Bronchial epithelial cell (primary cell): ENCODE measurements at regions not wholly inside any gene's neighbourhood (a gene's known extent, or its start where the extent isn't known, plus 50 kb on each side); places are given as distances from the start of the nearest gene placed in this dataset.

Experiments
- DNase-seq: peaks from one replicate; pipeline ENCODE4 v3.0.0-alpha.2; 2010; ENCODE audit warnings: low read depth
- FAIRE-seq: peaks from 2 replicates; lab custom pipeline; 2011; peaks lifted over from hg19 to GRCh38; lab: Jason Lieb, UNC
- H3K27me3 ChIP-seq: 2 replicates; pipeline ENCODE4 v1.5.1; 2011; ENCODE audit warnings: low read length; ENCODE audit not compliant: control insufficient read depth, insufficient read depth
- H3K36me3 ChIP-seq: 2 replicates; pipeline ENCODE4 v1.5.1; 2011; ENCODE audit warnings: low read length; ENCODE audit not compliant: control insufficient read depth, insufficient read depth
- H3K4me3 ChIP-seq: 2 replicates; pipeline ENCODE4 v1.5.1; 2011; ENCODE audit warnings: mild to moderate bottlenecking, low read depth, low read length, control low read depth
- TF ChIP-seq, protein P1 (sequence below): IDR thresholded peaks from 2 replicates; pipeline ENCODE4 v1.5.1; 2011; ENCODE audit warnings: mild to moderate bottlenecking, moderate library complexity, low read length, control low read depth, inconsistent platforms; ENCODE audit not compliant: insufficient read depth, severe bottlenecking

DNA sequence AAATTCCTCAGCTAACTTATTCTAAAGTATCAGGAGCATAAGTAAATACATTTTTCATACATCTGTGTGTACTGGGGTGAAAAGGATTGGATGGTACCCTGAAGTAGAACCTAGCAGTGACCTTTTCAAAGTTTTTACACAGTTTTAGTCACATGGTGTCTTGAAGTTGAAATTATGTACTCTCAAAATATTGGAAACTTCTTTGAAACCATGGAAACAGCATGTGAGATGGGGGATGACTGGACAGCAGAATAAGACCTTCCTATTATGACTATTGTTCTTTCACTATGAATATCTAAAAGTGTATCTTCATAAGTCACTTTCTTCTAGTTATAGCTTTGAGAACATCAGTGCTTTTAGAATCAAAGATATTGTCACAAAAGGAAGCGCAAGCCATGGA is 301.5 kb upstream of the ELAVL2 start:
- H3K4me3 ChIP-seq, result no peak overlapping the region
- no peaks in the 10 kb centered on the region for H3K27me3 ChIP-seq
- FAIRE-seq (no peak), DNase-seq (no peak)
- TF ChIP-seq, protein P1, sequence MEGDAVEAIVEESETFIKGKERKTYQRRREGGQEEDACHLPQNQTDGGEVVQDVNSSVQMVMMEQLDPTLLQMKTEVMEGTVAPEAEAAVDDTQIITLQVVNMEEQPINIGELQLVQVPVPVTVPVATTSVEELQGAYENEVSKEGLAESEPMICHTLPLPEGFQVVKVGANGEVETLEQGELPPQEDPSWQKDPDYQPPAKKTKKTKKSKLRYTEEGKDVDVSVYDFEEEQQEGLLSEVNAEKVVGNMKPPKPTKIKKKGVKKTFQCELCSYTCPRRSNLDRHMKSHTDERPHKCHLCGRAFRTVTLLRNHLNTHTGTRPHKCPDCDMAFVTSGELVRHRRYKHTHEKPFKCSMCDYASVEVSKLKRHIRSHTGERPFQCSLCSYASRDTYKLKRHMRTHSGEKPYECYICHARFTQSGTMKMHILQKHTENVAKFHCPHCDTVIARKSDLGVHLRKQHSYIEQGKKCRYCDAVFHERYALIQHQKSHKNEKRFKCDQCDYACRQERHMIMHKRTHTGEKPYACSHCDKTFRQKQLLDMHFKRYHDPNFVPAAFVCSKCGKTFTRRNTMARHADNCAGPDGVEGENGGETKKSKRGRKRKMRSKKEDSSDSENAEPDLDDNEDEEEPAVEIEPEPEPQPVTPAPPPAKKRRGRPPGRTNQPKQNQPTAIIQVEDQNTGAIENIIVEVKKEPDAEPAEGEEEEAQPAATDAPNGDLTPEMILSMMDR, result no peak
- H3K36me3 ChIP-seq, result no peaks in the 10 kb centered on the region

DNA sequence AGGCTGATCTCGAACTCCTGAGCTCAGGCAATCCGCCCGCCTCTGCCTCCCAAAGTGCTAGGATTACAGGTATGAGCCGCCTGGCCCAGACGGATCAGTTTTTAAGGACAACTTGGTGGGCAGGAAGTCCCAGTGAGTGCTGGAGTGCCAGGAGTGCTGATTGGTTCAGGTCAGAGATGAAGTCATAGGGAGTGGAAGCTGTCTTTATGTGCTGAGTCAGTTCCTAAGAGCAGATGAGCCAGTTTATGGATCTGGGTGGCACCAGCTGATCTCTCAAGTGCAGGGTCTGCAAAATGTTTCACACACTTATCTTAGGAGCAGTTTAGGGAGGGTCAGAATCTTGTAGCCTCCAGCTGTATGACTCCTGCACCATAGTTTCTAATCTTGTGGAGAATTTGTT is 292.1 kb upstream of the ELAVL2 start:
- FAIRE-seq, result no peak
- TF ChIP-seq, protein P1, result no peak
- DNase-seq, result no peak
- no peaks in the 10 kb centered on the region for H3K27me3 ChIP-seq
- no peak overlapping the region for H3K4me3 ChIP-seq
- H3K36me3 ChIP-seq, result no peaks in the 10 kb centered on the region

DNA sequence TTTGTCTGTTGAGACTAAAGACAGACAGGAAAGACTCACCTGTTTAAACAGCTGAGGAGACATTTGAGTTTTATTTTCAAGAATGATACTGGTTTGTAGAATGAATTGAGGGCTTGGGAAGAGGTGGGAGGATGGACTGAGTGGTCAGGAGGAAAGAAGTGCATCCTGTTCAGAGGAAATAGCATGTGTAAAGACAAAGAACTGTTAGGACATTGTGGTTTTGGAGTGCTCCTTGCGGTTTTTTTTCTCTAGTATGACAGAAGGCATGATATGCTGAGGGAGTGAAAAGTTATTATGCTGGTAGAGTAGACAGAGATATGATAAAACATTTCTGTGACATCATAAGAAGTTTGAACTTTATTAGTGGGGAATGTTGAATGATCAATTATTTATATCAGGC is 270.7 kb upstream of the ELAVL2 start:
- no peak for FAIRE-seq
- no peak overlapping the region for H3K4me3 ChIP-seq

DNA sequence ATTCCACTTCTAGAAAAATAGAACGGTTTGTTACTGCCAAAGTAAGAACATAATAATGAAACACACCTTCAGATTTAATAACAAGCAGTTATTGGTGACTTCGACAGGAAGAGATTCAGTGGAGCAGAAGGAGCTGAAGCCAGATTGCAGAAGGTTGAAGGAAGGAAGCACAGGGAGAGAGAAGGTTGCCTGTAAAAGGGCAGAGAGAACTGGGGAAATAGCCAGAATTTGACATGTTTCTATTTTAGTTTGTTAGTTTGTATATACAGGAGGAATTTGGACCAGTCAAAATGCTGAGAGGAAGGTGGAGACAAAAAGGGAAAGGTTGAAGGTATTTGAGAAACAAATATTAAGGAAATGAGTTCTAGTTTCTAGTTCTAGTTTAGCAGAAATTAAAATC is 269.2 kb upstream of the ELAVL2 start:
- no peaks in the 10 kb centered on the region for H3K36me3 ChIP-seq
- no peaks in the 10 kb centered on the region for H3K27me3 ChIP-seq
- no peak overlapping the region for H3K4me3 ChIP-seq
- FAIRE-seq, result no peak
- no peak for DNase-seq
- TF ChIP-seq, protein P1, result no peak

More for the DNA sequence above, 270.7 kb upstream of the ELAVL2 start:
- Histone ChIP-seq H3K27me3 (no peaks in the 10 kb centered on the region), H3K36me3 (no peaks in the 10 kb centered on the region)
- TF ChIP-seq, protein P1, result no peak
- no peak for DNase-seq

DNA sequence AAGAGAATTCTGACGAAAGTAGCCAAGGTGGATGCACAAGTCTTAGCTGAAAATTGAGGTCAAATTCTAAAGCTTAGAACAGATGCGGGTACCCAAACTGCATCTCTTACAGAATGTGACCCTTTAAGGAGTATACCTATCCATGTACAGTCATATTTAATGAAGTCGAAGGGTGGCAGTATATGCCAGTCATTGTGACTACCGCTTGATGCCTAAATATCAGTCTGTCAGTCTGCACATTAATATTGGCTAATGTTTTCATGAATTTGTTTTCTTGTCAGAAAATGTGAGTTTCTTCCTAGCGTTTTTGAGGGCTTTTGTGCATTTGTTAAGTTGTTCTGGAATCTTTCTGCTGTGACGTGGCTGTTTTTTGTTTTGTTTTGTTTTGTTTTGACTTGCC is 264.5 kb upstream of the ELAVL2 start:
- TF ChIP-seq, protein P1, result no peak
- H3K27me3 ChIP-seq, result no peaks in the 10 kb centered on the region
- DNase-seq (no peak), FAIRE-seq (no peak)
- H3K36me3 ChIP-seq, result no peaks in the 10 kb centered on the region
- no peak overlapping the region for H3K4me3 ChIP-seq

DNA sequence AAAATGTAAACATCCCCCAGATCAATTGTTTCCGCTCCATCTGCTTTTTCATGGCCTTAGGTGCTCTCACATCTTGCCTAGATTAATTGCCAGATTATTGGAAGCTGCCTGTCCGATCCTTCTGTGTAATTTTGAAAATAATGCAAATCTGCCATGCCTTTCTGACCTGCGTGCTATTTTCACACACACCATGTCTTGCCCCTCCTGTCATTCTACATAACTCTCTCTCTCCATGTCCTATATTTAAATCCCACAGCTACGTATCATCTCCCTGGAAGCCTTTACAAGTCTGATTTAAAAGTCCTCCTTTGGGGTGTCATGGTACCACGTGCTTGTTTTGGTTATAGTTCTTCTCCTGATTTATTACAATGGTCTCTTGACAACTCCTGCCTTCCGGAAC is 247.6 kb upstream of the ELAVL2 start:
- no peak for FAIRE-seq
- TF ChIP-seq, protein P1, result no peak
- Histone ChIP-seq H3K27me3 (no peaks in the 10 kb centered on the region), H3K36me3 (no peaks in the 10 kb centered on the region), H3K4me3 (no peak overlapping the region)
- no peak for DNase-seq
